Suprapubic skin (tissue), 4 donors: ENCODE measurements at regions not wholly inside any gene's neighbourhood (a gene's known extent, or its start where the extent isn't known, plus 50 kb on each side); places are given as distances from the start of the nearest gene placed in this dataset.

Experiments used
- DNase-seq, 2 donors: peaks; one replicate each; pipeline ENCODE4 v3.0.0-alpha.2; 2019; ENCODE audit warnings: low spot score in 2 of 2
- H3K27ac ChIP-seq: fragments of 200-600 bp; sonication (generic); one replicate; pipeline ENCODE4 v1.5.1; 2019
- H3K27me3 ChIP-seq: fragments of 200-600 bp; sonication (generic); one replicate; pipeline ENCODE4 v1.5.1; 2019
- H3K36me3 ChIP-seq: fragments of 200-600 bp; sonication (generic); one replicate; pipeline ENCODE4 v1.5.1; 2019
- H3K4me1 ChIP-seq: fragments of 200-600 bp; sonication (generic); one replicate; pipeline ENCODE4 v1.5.1; 2019
- H3K4me3 ChIP-seq: fragments of 200-600 bp; sonication (generic); one replicate; pipeline ENCODE4 v1.5.1; 2019; ENCODE audit warnings: mild to moderate bottlenecking
- H3K9me3 ChIP-seq: fragments of 200-600 bp; sonication (generic); one replicate; pipeline ENCODE4 v1.5.1; 2019
- CTCF ChIP-seq, 2 donors: fragments of 200-600 bp in 1 of 2; fragments of 450-650 bp in 1 of 2; sonication (generic) in 1 of 2; IDR thresholded peaks; one replicate each; pipeline ENCODE4 v1.5.1; 2016 to 2019; ENCODE audit warnings: antibody characterized with exemption in 2 of 2, mild to moderate bottlenecking in 1 of 2, moderate library complexity in 1 of 2
- EP300 ChIP-seq: sonication (generic); formaldehyde crosslinking; IDR thresholded peaks from one replicate; pipeline ENCODE4 v1.6.1; 2017; ENCODE audit warnings: antibody characterized with exemption
- POLR2A ChIP-seq, 2 donors: fragments of 450-650 bp; IDR thresholded peaks; one replicate each; pipeline ENCODE4 v1.6.1; 2017; ENCODE audit warnings: antibody characterized with exemption in 2 of 2, mild to moderate bottlenecking in 2 of 2, moderate library complexity in 2 of 2
- POLR2AphosphoS5 ChIP-seq, 3 donors: sonication (generic); formaldehyde crosslinking; IDR thresholded peaks; one replicate each; pipeline ENCODE4 v1.6.1; 2017; ENCODE audit warnings: antibody characterized with exemption in 3 of 3
- WGBS: methylation state at CpG from one replicate; pipeline ENCODE4 v1.1.5; 2018; 5-methylcytosine and 5-hydroxymethylcytosine counted together

DNA sequence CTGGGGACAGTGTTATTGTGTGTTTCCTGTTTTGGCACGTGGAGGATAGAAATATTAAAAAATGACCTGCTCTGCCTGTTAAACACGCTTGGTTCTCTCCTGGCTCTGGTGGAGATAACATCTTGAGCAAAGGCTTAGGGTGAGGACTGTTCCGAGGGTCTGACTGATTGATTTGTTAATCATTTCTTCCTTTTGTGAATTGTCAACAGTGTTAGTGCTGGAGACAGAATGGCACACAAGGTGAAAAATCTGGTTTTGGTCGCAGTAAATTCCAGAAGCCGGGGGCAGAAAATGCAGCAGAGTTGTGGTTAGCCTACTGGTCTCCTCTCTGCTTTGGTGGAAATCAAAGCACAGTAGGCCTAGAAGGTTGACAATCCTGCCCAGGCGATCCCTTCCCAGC lies 163.6 kb downstream of the FGF9 start:
- H3K4me1 ChIP-seq = no peaks in the 10 kb centered on the region
- no peak for DNase-seq
- H3K9me3 ChIP-seq = no peaks in the 10 kb centered on the region
- no peaks in the 10 kb centered on the region for H3K27me3 ChIP-seq
- TF ChIP-seq POLR2A (IDR thresholded peaks at IDR 0.05) = no peak
- TF ChIP-seq POLR2AphosphoS5 (IDR thresholded peaks at IDR 0.05) = no peak
- no peak for TF ChIP-seq CTCF (IDR thresholded peaks at IDR 0.05)
- no peak for TF ChIP-seq EP300
- H3K4me3 ChIP-seq = no peak overlapping the region
- H3K36me3 ChIP-seq = no peaks in the 10 kb centered on the region
- 61% methylated on average over 6 of the region's 6 CpGs for WGBS
- no peak overlapping the region for H3K27ac ChIP-seq

GRCh38 chr13:21837288-21837687 lies 166.4 kb downstream of the FGF9 start:
- DNase-seq = no peak
- H3K27me3 ChIP-seq = no peaks in the 10 kb centered on the region
- H3K4me1 ChIP-seq = no peaks in the 10 kb centered on the region
- WGBS = 69% methylated on average over 3 of the region's 3 CpGs
- H3K9me3 ChIP-seq = no peaks in the 10 kb centered on the region
- H3K27ac ChIP-seq = no peak overlapping the region
- no peak overlapping the region for H3K4me3 ChIP-seq
- H3K36me3 ChIP-seq = no peaks in the 10 kb centered on the region
- TF ChIP-seq POLR2A (IDR thresholded peaks at IDR 0.05) (no peak), POLR2AphosphoS5 (IDR thresholded peaks at IDR 0.05) (no peak), EP300 (no peak), CTCF (IDR thresholded peaks at IDR 0.05) (no peak)

DNA sequence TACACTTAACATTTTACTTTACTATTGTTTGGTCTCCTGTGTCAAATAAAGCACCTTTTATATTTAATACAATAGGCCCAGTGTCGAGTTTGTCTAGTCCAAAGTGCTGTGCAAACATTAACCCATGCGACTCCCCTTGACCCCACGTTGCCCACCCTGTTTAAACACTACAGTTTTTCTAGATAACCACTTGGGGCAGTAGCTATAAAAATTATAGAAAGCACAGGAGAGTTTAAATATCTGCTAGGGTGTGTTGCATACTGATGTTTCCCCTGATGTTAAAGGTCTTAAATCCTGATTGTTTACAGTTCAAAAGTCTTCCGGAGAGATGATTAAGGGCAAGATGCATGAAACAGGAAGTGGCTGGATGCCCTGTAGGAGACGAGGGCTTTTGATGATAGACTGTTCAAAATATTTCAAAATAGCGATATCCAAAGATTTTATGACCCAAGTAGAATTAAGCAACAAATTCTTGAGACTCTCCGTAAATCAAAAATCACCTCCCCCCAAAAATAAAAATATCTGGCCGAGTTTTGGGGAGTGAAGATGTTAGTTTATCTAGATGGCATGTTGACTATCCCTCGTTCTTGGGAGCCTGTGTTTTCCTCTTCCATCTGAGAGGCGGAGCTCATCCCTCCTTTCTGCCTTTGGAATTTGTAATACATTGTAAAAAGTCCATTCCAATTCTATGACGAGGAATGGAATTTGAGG lies 167.1 kb downstream of the FGF9 start:
- WGBS = 42% methylated on average over 11 of the region's 11 CpGs
- no peak overlapping the region for H3K4me3 ChIP-seq
- H3K27me3 ChIP-seq = no peaks in the 10 kb centered on the region
- TF ChIP-seq POLR2AphosphoS5 (IDR thresholded peaks at IDR 0.05) (no peak), POLR2A (IDR thresholded peaks at IDR 0.05) (no peak), EP300 (no peak), CTCF (IDR thresholded peaks at IDR 0.05) (no peak)
- DNase-seq = no peak
- no peaks in the 10 kb centered on the region for H3K9me3 ChIP-seq
- no peaks in the 10 kb centered on the region for H3K36me3 ChIP-seq
- no peaks in the 10 kb centered on the region for H3K4me1 ChIP-seq
- no peak overlapping the region for H3K27ac ChIP-seq

- Histone ChIP-seq H3K4me3 (no peak overlapping the region), H3K27ac (no peak overlapping the region), H3K36me3 (no peaks in the 10 kb centered on the region), H3K27me3 (no peaks in the 10 kb centered on the region), H3K4me1 (no peaks in the 10 kb centered on the region), H3K9me3 (no peaks in the 10 kb centered on the region)
- WGBS = 78% methylated on average over 4 of the region's 4 CpGs
- DNase-seq = no peak
- TF ChIP-seq POLR2AphosphoS5 (IDR thresholded peaks at IDR 0.05) (no peak), POLR2A (IDR thresholded peaks at IDR 0.05) (no peak), CTCF (IDR thresholded peaks at IDR 0.05) (no peak), EP300 (no peak)
Measured at GRCh38 chr13:21846605-21847004, 175.7 kb downstream of the FGF9 start.

GRCh38 chr13:21849323-21849722 lies 178.4 kb downstream of the FGF9 start:
- Histone ChIP-seq H3K36me3 (no peaks in the 10 kb centered on the region), H3K4me1 (no peaks in the 10 kb centered on the region)
- 37% methylated on average over 2 of the region's 2 CpGs for WGBS

More at GRCh38 chr13:21849323-21849722, 178.4 kb downstream of the FGF9 start:
- no peaks in the 10 kb centered on the region for H3K9me3 ChIP-seq
- no peaks in the 10 kb centered on the region for H3K27me3 ChIP-seq
- H3K27ac ChIP-seq = no peak overlapping the region
- TF ChIP-seq POLR2A (IDR thresholded peaks at IDR 0.05) = no peak
- TF ChIP-seq POLR2AphosphoS5 (IDR thresholded peaks at IDR 0.05) = no peak
- peak in 1 of 2 donors; percentile 44 for TF ChIP-seq CTCF (IDR thresholded peaks at IDR 0.05)
- no peak for TF ChIP-seq EP300
- DNase-seq = no peak
- no peak overlapping the region for H3K4me3 ChIP-seq
